OCI-LY3 (cell line): ENCODE measurements at regions not wholly inside any gene's neighbourhood (a gene's known extent, or its start where the extent isn't known, plus 50 kb on each side); places are given as distances from the start of the nearest gene placed in this dataset.

Experiments used
- H2AFZ ChIP-seq: fragments of 200-600, 300-600 bp; shearing (Covaris generic); 2 replicates; pipeline ENCODE4 v1.6.0; 2014; ENCODE audit warnings: antibody characterized with exemption, low read depth, low read length
- H3K27ac ChIP-seq: fragments of 200-600, 300-600 bp; sonication (generic); 2 replicates; pipeline ENCODE4 v1.5.1; 2014; ENCODE audit warnings: mild to moderate bottlenecking, low read length, moderate library complexity, mixed read lengths
- H3K27me3 ChIP-seq: fragments of 200-600, 300-600 bp; sonication (generic); 2 replicates; pipeline ENCODE4 v1.6.1; 2014; ENCODE audit warnings: low read depth, low read length, mixed read lengths
- H3K36me3 ChIP-seq: fragments of 200-600, 300-600 bp; sonication (generic); replicated peaks from 2 replicates; pipeline ENCODE3; 2014; ENCODE audit warnings: low read depth, low read length, mixed read lengths
- H3K4me1 ChIP-seq: fragments of 300-600, 200-600 bp; sonication (generic); 2 replicates; pipeline ENCODE4 v1.6.1; 2014; ENCODE audit warnings: low read length, mixed read lengths
- H3K4me2 ChIP-seq: fragments of 200-600, 300-600 bp; sonication (generic); 2 replicates; pipeline ENCODE4 v1.6.1; 2014; ENCODE audit warnings: low read length, mixed read lengths
- H3K4me3 ChIP-seq: fragments of 300-600, 200-600 bp; sonication (generic); 2 replicates; pipeline ENCODE4 v1.5.1; 2014; ENCODE audit warnings: antibody characterized with exemption, mild to moderate bottlenecking, low read length, moderate library complexity
- H3K79me2 ChIP-seq: fragments of 300-600, 200-600 bp; shearing (Covaris generic); 2 replicates; pipeline ENCODE4 v1.6.1; 2014; ENCODE audit warnings: mild to moderate bottlenecking, low read length, mixed read lengths
- H3K9ac ChIP-seq: fragments of 300-600, 200-600 bp; shearing (Covaris generic); 2 replicates; pipeline ENCODE4 v1.6.0; 2014; ENCODE audit warnings: mild to moderate bottlenecking, low read length, moderate library complexity
- H3K9me3 ChIP-seq: fragments of 200-600, 300-600 bp; shearing (Covaris generic); 2 replicates; pipeline ENCODE4 v1.6.1; 2014; ENCODE audit warnings: low read length, mixed read lengths; ENCODE audit not compliant: insufficient read depth
- H4K20me1 ChIP-seq: fragments of 200-600, 300-600 bp; sonication (generic); 2 replicates; pipeline ENCODE4 v1.6.1; 2016; ENCODE audit warnings: low read length, mixed read lengths; ENCODE audit not compliant: insufficient read depth
- EZH2phosphoT487 ChIP-seq: fragments of 200-600 bp; shearing (Covaris generic); IDR thresholded peaks from 2 replicates; pipeline ENCODE4 v1.6.1; 2018; ENCODE audit warnings: antibody characterized with exemption, mixed run types, low read depth
- TF ChIP-seq, protein P1 (sequence below): fragments of 200-600, 300-600 bp; sonication (generic); IDR thresholded peaks from 2 replicates; pipeline ENCODE4 v1.5.1; 2014; ENCODE audit warnings: antibody characterized with exemption, low read length, low read depth

DNA sequence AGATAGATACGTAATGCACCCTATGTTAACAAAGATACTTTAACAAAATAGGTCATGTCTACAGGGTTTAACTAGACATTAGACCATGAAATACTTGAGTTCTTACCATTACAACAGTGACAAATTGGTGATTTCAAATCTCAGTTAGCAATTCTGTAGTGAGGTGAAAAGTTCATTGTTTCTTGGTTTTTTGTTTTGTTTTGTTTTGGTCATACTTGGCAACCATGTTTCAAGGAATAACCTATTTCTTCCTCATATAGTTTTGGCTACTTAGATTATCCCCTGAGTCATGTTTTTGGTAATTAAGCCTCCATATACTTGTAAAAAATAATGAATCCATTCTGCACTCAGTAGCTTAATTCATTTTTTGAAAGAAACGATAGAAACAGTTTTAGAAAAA, 1200.4 kb downstream of the DIAPH3 start:
- Histone ChIP-seq H3K36me3 (no peaks in the 10 kb centered on the region), H3K4me3 (no peak overlapping the region), H3K27me3 (no peaks in the 10 kb centered on the region), H3K79me2 (no peaks in the 10 kb centered on the region), H3K9ac (no peak overlapping the region), H3K27ac (no peak overlapping the region), H3K4me2 (no peak overlapping the region), H4K20me1 (no peaks in the 10 kb centered on the region), H3K4me1 (peaks cover 20% of the 10 kb centered on the region), H3K9me3 (no peaks in the 10 kb centered on the region; the same call in 1 of the 2 replicates), H2AFZ (no peak overlapping the region)
- TF ChIP-seq EZH2phosphoT487, result no peak
- TF ChIP-seq, protein P1, sequence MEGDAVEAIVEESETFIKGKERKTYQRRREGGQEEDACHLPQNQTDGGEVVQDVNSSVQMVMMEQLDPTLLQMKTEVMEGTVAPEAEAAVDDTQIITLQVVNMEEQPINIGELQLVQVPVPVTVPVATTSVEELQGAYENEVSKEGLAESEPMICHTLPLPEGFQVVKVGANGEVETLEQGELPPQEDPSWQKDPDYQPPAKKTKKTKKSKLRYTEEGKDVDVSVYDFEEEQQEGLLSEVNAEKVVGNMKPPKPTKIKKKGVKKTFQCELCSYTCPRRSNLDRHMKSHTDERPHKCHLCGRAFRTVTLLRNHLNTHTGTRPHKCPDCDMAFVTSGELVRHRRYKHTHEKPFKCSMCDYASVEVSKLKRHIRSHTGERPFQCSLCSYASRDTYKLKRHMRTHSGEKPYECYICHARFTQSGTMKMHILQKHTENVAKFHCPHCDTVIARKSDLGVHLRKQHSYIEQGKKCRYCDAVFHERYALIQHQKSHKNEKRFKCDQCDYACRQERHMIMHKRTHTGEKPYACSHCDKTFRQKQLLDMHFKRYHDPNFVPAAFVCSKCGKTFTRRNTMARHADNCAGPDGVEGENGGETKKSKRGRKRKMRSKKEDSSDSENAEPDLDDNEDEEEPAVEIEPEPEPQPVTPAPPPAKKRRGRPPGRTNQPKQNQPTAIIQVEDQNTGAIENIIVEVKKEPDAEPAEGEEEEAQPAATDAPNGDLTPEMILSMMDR, result no peak

GRCh38 chr13:58964048-58964447, 1199.7 kb downstream of the DIAPH3 start:
- Histone ChIP-seq H3K9ac (no peak overlapping the region), H3K27ac (no peak overlapping the region), H3K9me3 (no peaks in the 10 kb centered on the region; the same call in 1 of the 2 replicates), H2AFZ (no peak overlapping the region), H3K27me3 (no peaks in the 10 kb centered on the region), H3K4me1 (peaks cover 20% of the 10 kb centered on the region), H3K36me3 (no peaks in the 10 kb centered on the region), H4K20me1 (no peaks in the 10 kb centered on the region), H3K4me2 (no peak overlapping the region), H3K4me3 (no peak overlapping the region), H3K79me2 (no peaks in the 10 kb centered on the region)
- no peak for TF ChIP-seq EZH2phosphoT487
- TF ChIP-seq, protein P1, result no peak

DNA sequence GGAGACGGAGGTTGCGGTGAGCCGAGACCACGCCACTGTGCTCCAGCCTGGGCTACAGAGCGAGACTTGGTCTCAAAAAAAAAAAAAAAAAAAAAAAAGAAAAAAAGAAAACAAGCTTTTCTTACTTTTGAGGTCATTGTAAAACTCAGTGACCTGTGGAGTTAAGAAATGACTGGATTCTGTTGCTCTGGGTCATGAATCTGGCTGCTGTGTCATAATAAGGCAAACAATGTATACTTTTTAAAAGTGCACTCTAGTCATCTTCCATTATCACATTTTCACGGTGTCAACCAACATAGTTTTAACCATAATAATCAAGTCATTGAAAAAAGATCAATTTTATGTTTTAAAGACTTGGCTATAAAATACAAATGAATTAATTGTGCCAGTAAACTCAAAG, 1186.6 kb downstream of the DIAPH3 start:
- no peak overlapping the region for H3K4me3 ChIP-seq
- H2AFZ ChIP-seq, result no peak overlapping the region
- no peaks in the 10 kb centered on the region for H3K9me3 ChIP-seq
- H3K27ac ChIP-seq, result no peak overlapping the region
- no peak overlapping the region for H3K9ac ChIP-seq
- no peaks in the 10 kb centered on the region for H3K36me3 ChIP-seq
- H3K79me2 ChIP-seq, result no peaks in the 10 kb centered on the region
- no peaks in the 10 kb centered on the region for H4K20me1 ChIP-seq
- H3K4me1 ChIP-seq, result no peaks in the 10 kb centered on the region
- H3K4me2 ChIP-seq, result no peak overlapping the region
- H3K27me3 ChIP-seq, result no peaks in the 10 kb centered on the region
- TF ChIP-seq, protein P1, result no peak
- TF ChIP-seq EZH2phosphoT487, result no peak

DNA sequence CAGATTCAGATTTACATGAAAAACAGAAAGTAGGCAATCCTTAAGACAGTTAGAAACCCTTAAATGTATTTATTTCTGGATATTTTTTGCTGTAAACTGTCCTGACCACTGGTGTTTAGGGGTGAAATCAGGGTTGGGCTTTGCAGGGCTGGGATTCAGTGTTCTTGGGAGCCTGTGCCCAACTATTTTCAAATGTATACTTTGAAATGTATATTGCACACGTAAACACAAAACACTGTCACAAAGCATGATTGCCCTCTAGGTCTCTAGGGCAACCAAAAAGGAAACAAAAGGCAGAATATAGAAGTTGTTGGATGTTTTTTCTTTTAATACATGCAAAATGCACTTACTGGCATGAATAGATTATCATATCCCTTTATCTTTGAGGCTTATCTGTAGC, 1185.4 kb downstream of the DIAPH3 start:
- H3K79me2 ChIP-seq, result no peaks in the 10 kb centered on the region
- H2AFZ ChIP-seq, result no peak overlapping the region
- H3K4me2 ChIP-seq, result no peak overlapping the region
- H3K27me3 ChIP-seq, result no peaks in the 10 kb centered on the region
- H3K27ac ChIP-seq, result no peak overlapping the region
- H3K36me3 ChIP-seq, result no peaks in the 10 kb centered on the region
- H3K9me3 ChIP-seq, result 0 out of 2 replicates have a peak, but pooled peaks cover 2% of the 10 kb centered on the region
- no peak for TF ChIP-seq EZH2phosphoT487
- TF ChIP-seq, protein P1, result no peak
- no peak overlapping the region for H3K4me3 ChIP-seq
- H4K20me1 ChIP-seq, result no peaks in the 10 kb centered on the region
- H3K4me1 ChIP-seq, result no peaks in the 10 kb centered on the region
- H3K9ac ChIP-seq, result no peak overlapping the region
